ENCODE measurements at regions not wholly inside any gene's neighbourhood (a gene's known extent, or its start where the extent isn't known, plus 50 kb on each side); places are given as distances from the start of the nearest gene placed in this dataset.

DNA sequence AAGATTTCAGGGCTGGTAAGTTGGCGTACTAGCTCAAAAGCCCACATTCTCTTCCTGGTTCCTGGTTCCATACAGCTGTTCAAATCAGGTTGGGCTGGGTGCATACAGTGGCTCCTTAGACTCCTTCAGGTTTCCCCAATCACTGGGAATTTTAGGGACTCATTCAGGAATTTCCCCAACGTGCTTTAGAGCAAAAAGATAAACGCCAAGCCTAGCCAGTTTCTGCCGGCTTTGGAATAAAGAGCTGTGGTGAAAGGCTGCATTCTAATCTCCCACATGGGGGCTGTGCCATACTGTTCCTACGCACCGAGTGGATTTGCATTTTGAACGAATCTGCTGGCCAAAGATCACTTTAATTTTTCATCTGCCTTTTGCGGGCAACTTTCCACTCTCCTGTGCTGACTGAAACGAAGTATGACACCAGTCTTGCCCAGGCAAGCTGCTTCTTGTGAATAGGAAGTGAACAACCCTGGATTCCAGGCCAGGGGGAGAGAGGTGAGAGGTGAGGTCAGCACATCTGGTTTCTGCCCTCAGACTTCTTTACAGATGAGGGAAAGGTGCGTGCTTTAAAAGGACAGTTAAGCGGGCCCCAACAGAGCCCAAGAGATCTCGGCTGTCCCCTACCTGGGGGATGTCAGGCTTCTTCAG, 184.2 kb upstream of the PDZRN3 start:
- H3K4me2 ChIP-seq: peak overlapping the region; percentile 54
- peaks cover 8% of the 10 kb centered on the region for H3K4me1 ChIP-seq
- peak; percentile 51 for DNase-seq (ENCODE audit: low spot score)
- H3K4me3 ChIP-seq: no peak overlapping the region
- no peaks in the 10 kb centered on the region for H3F3A ChIP-seq (ENCODE audit: low read depth)
- H3K79me2 ChIP-seq (ENCODE audit: low read depth): no peaks in the 10 kb centered on the region
- H3K9me3 Mint-ChIP-seq: no peaks in the 10 kb centered on the region
- H3K27me3 ChIP-seq: no peaks in the 10 kb centered on the region
- no peak overlapping the region for H3K4me3 Mint-ChIP-seq
- H3K4me1 Mint-ChIP-seq: peaks cover 4% of the 10 kb centered on the region
- no peak overlapping the region for H3K27ac Mint-ChIP-seq
- no peak overlapping the region for H3K9ac ChIP-seq
- peak overlapping the region; percentile 96 for H2AFZ ChIP-seq (replicated peaks)
- no peak overlapping the region for H3K27ac ChIP-seq
- TF ChIP-seq EZH2 (IDR thresholded peaks at IDR 0.05) (no peak), EZH2phosphoT487 (IDR thresholded peaks at IDR 0.05) (no peak)
- TF ChIP-seq, protein P1, sequence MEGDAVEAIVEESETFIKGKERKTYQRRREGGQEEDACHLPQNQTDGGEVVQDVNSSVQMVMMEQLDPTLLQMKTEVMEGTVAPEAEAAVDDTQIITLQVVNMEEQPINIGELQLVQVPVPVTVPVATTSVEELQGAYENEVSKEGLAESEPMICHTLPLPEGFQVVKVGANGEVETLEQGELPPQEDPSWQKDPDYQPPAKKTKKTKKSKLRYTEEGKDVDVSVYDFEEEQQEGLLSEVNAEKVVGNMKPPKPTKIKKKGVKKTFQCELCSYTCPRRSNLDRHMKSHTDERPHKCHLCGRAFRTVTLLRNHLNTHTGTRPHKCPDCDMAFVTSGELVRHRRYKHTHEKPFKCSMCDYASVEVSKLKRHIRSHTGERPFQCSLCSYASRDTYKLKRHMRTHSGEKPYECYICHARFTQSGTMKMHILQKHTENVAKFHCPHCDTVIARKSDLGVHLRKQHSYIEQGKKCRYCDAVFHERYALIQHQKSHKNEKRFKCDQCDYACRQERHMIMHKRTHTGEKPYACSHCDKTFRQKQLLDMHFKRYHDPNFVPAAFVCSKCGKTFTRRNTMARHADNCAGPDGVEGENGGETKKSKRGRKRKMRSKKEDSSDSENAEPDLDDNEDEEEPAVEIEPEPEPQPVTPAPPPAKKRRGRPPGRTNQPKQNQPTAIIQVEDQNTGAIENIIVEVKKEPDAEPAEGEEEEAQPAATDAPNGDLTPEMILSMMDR (IDR thresholded peaks at IDR 0.05): no peak
- H3K27me3 Mint-ChIP-seq (ENCODE audit: insufficient read depth, low read depth): peaks cover 2% of the 10 kb centered on the region
- H3K36me3 ChIP-seq: no peaks in the 10 kb centered on the region
- H3K9me3 ChIP-seq (ENCODE audit: low read depth): no peaks in the 10 kb centered on the region
- no peaks in the 10 kb centered on the region for H4K20me1 ChIP-seq (ENCODE audit: low read depth)
- H3K36me3 Mint-ChIP-seq: no peaks in the 10 kb centered on the region

DNA sequence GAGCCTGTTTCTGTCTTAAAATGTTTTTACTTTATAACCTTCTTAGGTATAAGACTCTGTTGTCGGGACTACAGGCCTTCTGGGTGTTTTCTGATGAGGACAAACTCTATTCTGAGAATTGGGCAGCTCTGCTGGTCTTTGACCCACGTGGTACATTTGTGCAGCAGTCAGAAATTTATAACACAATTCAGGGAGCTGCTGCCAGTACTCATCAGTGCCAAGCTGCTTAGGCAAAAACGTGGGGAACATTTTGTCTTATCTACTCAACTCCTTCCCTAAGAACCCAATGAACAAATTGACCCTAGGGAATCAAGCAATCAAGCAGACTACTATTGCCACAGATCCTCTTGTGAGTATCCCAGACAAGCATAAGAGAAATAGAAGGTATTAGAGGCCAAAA, 180.7 kb upstream of the PDZRN3 start:
- Histone ChIP-seq H3K27me3 (no peaks in the 10 kb centered on the region), H3F3A (ENCODE audit: low read depth) (no peaks in the 10 kb centered on the region), H3K4me1 (peaks cover 8% of the 10 kb centered on the region), H2AFZ (replicated peaks) (no peak overlapping the region), H3K9me3 (ENCODE audit: low read depth) (no peaks in the 10 kb centered on the region), H3K4me2 (no peak overlapping the region), H3K27ac (no peak overlapping the region), H3K36me3 (no peaks in the 10 kb centered on the region), H3K4me3 (no peak overlapping the region), H3K79me2 (ENCODE audit: low read depth) (no peaks in the 10 kb centered on the region), H3K9ac (no peak overlapping the region), H4K20me1 (ENCODE audit: low read depth) (no peaks in the 10 kb centered on the region)
- Mint-ChIP-seq H3K27ac (no peak overlapping the region), H3K36me3 (no peaks in the 10 kb centered on the region), H3K9me3 (no peaks in the 10 kb centered on the region), H3K27me3 (ENCODE audit: insufficient read depth, low read depth) (peaks cover 2% of the 10 kb centered on the region), H3K4me1 (peaks cover 8% of the 10 kb centered on the region), H3K4me3 (no peak overlapping the region)
- DNase-seq (ENCODE audit: low spot score): no peak
- TF ChIP-seq EZH2 (IDR thresholded peaks at IDR 0.05): no peak
- TF ChIP-seq, protein P1 (IDR thresholded peaks at IDR 0.05): no peak
- TF ChIP-seq EZH2phosphoT487 (IDR thresholded peaks at IDR 0.05): no peak

DNA sequence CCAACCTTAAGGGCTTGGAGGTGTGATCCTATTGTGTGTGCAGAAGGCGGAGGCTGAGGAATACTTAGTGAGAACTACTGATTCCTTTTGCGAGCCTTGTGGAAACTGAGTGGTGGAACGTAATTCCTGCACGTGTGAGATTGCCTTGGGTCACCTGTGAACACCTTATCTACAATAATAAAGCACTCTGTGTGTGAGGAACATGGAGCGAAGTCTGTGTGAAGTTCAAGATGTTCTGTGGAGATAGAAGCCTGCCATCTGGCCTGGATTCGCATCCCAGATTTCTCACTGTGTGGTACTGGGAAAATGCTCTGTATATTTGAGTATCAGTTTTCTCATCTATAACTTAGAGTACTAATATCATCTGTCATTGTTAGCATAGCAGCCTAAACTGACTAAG, 179.5 kb upstream of the PDZRN3 start:
- H3K9ac ChIP-seq: no peak overlapping the region
- H2AFZ ChIP-seq (replicated peaks): no peak overlapping the region
- no peak for DNase-seq (ENCODE audit: low spot score)
- H3K9me3 Mint-ChIP-seq: no peaks in the 10 kb centered on the region
- H3K9me3 ChIP-seq (ENCODE audit: low read depth): no peaks in the 10 kb centered on the region
- no peaks in the 10 kb centered on the region for H3K79me2 ChIP-seq (ENCODE audit: low read depth)
- H4K20me1 ChIP-seq (ENCODE audit: low read depth): no peaks in the 10 kb centered on the region
- H3K27ac ChIP-seq: no peak overlapping the region
- H3K4me3 ChIP-seq: no peak overlapping the region
- peaks cover 2% of the 10 kb centered on the region for H3K27me3 Mint-ChIP-seq (ENCODE audit: insufficient read depth, low read depth)
- H3K27ac Mint-ChIP-seq: no peak overlapping the region
- H3K36me3 Mint-ChIP-seq: no peaks in the 10 kb centered on the region
- H3K36me3 ChIP-seq: no peaks in the 10 kb centered on the region
- no peak overlapping the region for H3K4me3 Mint-ChIP-seq
- no peak overlapping the region for H3K4me2 ChIP-seq
- H3K4me1 ChIP-seq: peaks cover 5% of the 10 kb centered on the region
- H3K27me3 ChIP-seq: no peaks in the 10 kb centered on the region
- peaks cover 8% of the 10 kb centered on the region for H3K4me1 Mint-ChIP-seq
- TF ChIP-seq EZH2 (IDR thresholded peaks at IDR 0.05) (no peak), EZH2phosphoT487 (IDR thresholded peaks at IDR 0.05) (no peak)
- TF ChIP-seq, protein P1 (IDR thresholded peaks at IDR 0.05): no peak
- H3F3A ChIP-seq (ENCODE audit: low read depth): no peaks in the 10 kb centered on the region

Measured in neural progenitor cell (in vitro differentiated cells).